ENCODE measurements at regions not wholly inside any gene's neighbourhood (a gene's known extent, or its start where the extent isn't known, plus 50 kb on each side); places are given as distances from the start of the nearest gene placed in this dataset.
A peak's percentile ranks its signal among the peaks of the same experiment; 100 is the strongest.
"Not testable (repeated sequence)": the region's sequence is repeated elsewhere in the genome, so short reads cannot be mapped to it uniquely, and the experiment has no call there.

GRCh38 chr3:178103140-178103539 is 433.1 kb upstream of the KCNMB2 start:
- TF ChIP-seq CTCF (IDR thresholded peaks at IDR 0.05; ENCODE audit: low read depth, low read length): no peak
- DNase-seq (ENCODE audit: low read depth, low spot score): no peak
- no peak overlapping the region for H3K4me3 ChIP-seq (ENCODE audit: low read depth, low read length)
- in situ Hi-C loops (cut with HindIII; ENCODE audit: low sequenced_read_pairs): no loop called here

GRCh38 chr3:178107804-178108203 is 428.4 kb upstream of the KCNMB2 start:
- H3K4me3 ChIP-seq (ENCODE audit: low read depth, low read length): no peak overlapping the region
- TF ChIP-seq CTCF (IDR thresholded peaks at IDR 0.05; ENCODE audit: low read depth, low read length): no peak
- in situ Hi-C loops (cut with HindIII; ENCODE audit: low sequenced_read_pairs): no loop called here
- no peak for DNase-seq (ENCODE audit: low read depth, low spot score)

GRCh38 chr3:178109691-178110090 is 426.5 kb upstream of the KCNMB2 start:
- DNase-seq (ENCODE audit: low read depth, low spot score): no peak
- in situ Hi-C loops (cut with HindIII; ENCODE audit: low sequenced_read_pairs): no loop called here
- H3K4me3 ChIP-seq (ENCODE audit: low read depth, low read length): no peak overlapping the region
- no peak for TF ChIP-seq CTCF (IDR thresholded peaks at IDR 0.05; ENCODE audit: low read depth, low read length)

GRCh38 chr3:178112134-178112533 is 424.1 kb upstream of the KCNMB2 start:
- H3K4me3 ChIP-seq (ENCODE audit: low read depth, low read length): no peak overlapping the region
- TF ChIP-seq CTCF (IDR thresholded peaks at IDR 0.05; ENCODE audit: low read depth, low read length): no peak
- in situ Hi-C loops (cut with HindIII; ENCODE audit: low sequenced_read_pairs): no loop called here
- no peak for DNase-seq (ENCODE audit: low read depth, low spot score)

GRCh38 chr3:178112552-178112951 is 423.7 kb upstream of the KCNMB2 start:
- DNase-seq (ENCODE audit: low read depth, low spot score); in situ Hi-C loops (cut with HindIII; ENCODE audit: low sequenced_read_pairs): not testable (repeated sequence)

GRCh38 chr3:178117641-178118040 is 418.6 kb upstream of the KCNMB2 start:
- in situ Hi-C loops (cut with HindIII; ENCODE audit: low sequenced_read_pairs): no loop called here
- no peak overlapping the region for H3K4me3 ChIP-seq (ENCODE audit: low read depth, low read length)
- DNase-seq (ENCODE audit: low read depth, low spot score): no peak
- TF ChIP-seq CTCF (IDR thresholded peaks at IDR 0.05; ENCODE audit: low read depth, low read length): no peak

More at GRCh38 chr3:178112552-178112951, 423.7 kb upstream of the KCNMB2 start:
- H3K4me3 ChIP-seq (ENCODE audit: low read depth, low read length): not testable (repeated sequence)

GRCh38 chr3:178119608-178120295 is 416.5 kb upstream of the KCNMB2 start:
- H3K4me3 ChIP-seq (ENCODE audit: low read depth, low read length); in situ Hi-C loops (cut with HindIII; ENCODE audit: low sequenced_read_pairs): not testable (repeated sequence)
- peak; percentile 73 for DNase-seq (ENCODE audit: low read depth, low spot score)

GRCh38 chr3:178120367-178120766 is 415.9 kb upstream of the KCNMB2 start:
- TF ChIP-seq CTCF (IDR thresholded peaks at IDR 0.05; ENCODE audit: low read depth, low read length): no peak

More at GRCh38 chr3:178120367-178120766, 415.9 kb upstream of the KCNMB2 start:
- no peak overlapping the region for H3K4me3 ChIP-seq (ENCODE audit: low read depth, low read length)
- no peak for DNase-seq (ENCODE audit: low read depth, low spot score)
- in situ Hi-C loops (cut with HindIII; ENCODE audit: low sequenced_read_pairs): no loop called here

Measured in astrocyte of the spinal cord (primary cell).